SK-N-MC (cell line): ENCODE measurements at regions not wholly inside any gene's neighbourhood (a gene's known extent, or its start where the extent isn't known, plus 50 kb on each side); places are given as distances from the start of the nearest gene placed in this dataset.

Experiments
- EZH2 ChIP-seq: fragments of 200-600 bp; sonication (generic); IDR thresholded peaks from one replicate; pipeline ENCODE4 v1.6.1; 2017; ENCODE audit warnings: antibody characterized with exemption
- POLR2AphosphoS5 ChIP-seq: IDR thresholded peaks from 2 replicates; pipeline ENCODE4 v1.6.1; 2012; ENCODE audit warnings: mild to moderate bottlenecking, low read depth, low read length, borderline replicate concordance

GRCh38 chr21:27513825-27514224 lies 546.9 kb upstream of the ADAMTS5 start:
- TF ChIP-seq POLR2AphosphoS5 = no peak
- no peak for TF ChIP-seq EZH2
